NB4 (cell line): ENCODE measurements at regions not wholly inside any gene's neighbourhood (a gene's known extent, or its start where the extent isn't known, plus 50 kb on each side); places are given as distances from the start of the nearest gene placed in this dataset.

Source experiments
- POLR2A ChIP-seq: IDR thresholded peaks from 2 replicates; pipeline ENCODE4 v1.6.1; 2011; ENCODE audit warnings: mild to moderate bottlenecking; ENCODE audit not compliant: insufficient read length; ENCODE audit errors: extremely low read depth
- TF ChIP-seq, protein P1 (sequence below): IDR thresholded peaks from one replicate; pipeline ENCODE4 v1.5.1; 2012; ENCODE audit warnings: low read depth, low read length

DNA sequence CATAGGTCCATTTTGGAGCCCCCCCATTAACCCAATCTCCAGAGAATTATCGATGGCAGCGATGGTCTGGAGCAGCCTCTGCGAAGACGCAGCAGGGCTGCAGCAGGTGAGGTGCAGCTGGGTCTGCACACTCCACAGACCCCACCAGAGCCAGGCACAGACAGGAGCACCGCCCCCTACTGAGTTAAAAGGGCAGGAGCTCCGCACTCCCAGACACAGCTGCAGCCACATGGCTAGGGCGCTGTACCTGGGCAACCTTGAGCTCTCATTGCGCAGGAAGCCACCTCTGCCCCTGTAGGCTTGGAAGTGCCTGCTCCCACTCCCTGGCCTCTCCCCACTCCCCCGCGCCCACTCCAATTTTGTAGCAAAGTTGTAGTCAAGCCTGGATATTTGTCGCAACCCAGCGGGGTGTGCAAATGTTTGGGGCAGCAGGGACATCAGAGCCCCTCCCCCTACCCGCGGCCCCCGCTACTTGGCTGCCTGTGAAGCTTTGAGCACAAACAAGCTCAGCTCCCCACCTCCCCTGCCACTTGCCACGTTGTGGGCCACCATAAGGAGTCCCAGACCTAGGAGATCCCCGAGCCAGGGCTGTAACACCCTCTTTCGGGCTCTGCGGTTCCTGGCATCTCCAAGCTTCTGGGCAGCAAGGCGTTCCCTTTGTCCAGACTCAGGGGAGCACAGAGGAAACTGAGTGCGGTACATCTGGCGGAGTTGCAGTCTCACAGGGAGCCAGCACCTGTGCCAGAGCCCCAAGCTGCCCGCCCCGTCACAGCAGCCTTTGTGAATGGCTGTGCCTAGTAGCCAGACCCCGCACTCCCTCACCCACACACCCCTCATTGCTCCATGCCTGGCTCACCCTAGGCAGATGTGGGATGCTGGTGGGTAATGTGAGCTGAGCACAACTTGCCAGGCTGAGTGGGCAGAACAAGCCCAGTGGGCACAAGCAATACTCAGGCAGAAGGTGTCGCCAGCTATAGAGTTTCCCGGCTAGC is 949.7 kb upstream of the SLITRK1 start:
- TF ChIP-seq, protein P1, sequence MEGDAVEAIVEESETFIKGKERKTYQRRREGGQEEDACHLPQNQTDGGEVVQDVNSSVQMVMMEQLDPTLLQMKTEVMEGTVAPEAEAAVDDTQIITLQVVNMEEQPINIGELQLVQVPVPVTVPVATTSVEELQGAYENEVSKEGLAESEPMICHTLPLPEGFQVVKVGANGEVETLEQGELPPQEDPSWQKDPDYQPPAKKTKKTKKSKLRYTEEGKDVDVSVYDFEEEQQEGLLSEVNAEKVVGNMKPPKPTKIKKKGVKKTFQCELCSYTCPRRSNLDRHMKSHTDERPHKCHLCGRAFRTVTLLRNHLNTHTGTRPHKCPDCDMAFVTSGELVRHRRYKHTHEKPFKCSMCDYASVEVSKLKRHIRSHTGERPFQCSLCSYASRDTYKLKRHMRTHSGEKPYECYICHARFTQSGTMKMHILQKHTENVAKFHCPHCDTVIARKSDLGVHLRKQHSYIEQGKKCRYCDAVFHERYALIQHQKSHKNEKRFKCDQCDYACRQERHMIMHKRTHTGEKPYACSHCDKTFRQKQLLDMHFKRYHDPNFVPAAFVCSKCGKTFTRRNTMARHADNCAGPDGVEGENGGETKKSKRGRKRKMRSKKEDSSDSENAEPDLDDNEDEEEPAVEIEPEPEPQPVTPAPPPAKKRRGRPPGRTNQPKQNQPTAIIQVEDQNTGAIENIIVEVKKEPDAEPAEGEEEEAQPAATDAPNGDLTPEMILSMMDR: no peak
- TF ChIP-seq POLR2A: no peak
